ENCODE measurements at regions not wholly inside any gene's neighbourhood (a gene's known extent, or its start where the extent isn't known, plus 50 kb on each side); places are given as distances from the start of the nearest gene placed in this dataset.
A peak's percentile ranks its signal among the peaks of the same experiment; 100 is the strongest.
"Not testable (repeated sequence)": the region's sequence is repeated elsewhere in the genome, so short reads cannot be mapped to it uniquely, and the experiment has no call there.

- no peak overlapping the region for H3K27ac ChIP-seq
- TF ChIP-seq CTCF (conservative IDR thresholded peaks at IDR 0.05): peak; percentile 96
These were observed 115.5 kb upstream of the GNAI1 start for GRCh38 chr7:80018941-80019808.

- no peak for TF ChIP-seq CTCF (conservative IDR thresholded peaks at IDR 0.05)
- no peak overlapping the region for H3K27ac ChIP-seq
These were observed 117.4 kb upstream of the GNAI1 start for GRCh38 chr7:80017101-80017698.

- no peak overlapping the region for H3K27ac ChIP-seq
- no peak for TF ChIP-seq CTCF (conservative IDR thresholded peaks at IDR 0.05)
These were observed 120.1 kb upstream of the GNAI1 start for GRCh38 chr7:80014511-80014910.

GRCh38 chr7:80008039-80008438, 126.6 kb upstream of the GNAI1 start:
- no peak overlapping the region for H3K27ac ChIP-seq
- no peak for TF ChIP-seq CTCF (conservative IDR thresholded peaks at IDR 0.05)

- no peak for TF ChIP-seq CTCF (conservative IDR thresholded peaks at IDR 0.05)
- H3K27ac ChIP-seq: no peak overlapping the region
These were observed 131.8 kb upstream of the GNAI1 start for GRCh38 chr7:80002865-80003264.

GRCh38 chr7:79998363-79998762, 136.3 kb upstream of the GNAI1 start:
- no peak for TF ChIP-seq CTCF (conservative IDR thresholded peaks at IDR 0.05)
- H3K27ac ChIP-seq: no peak overlapping the region

- no peak for TF ChIP-seq CTCF (conservative IDR thresholded peaks at IDR 0.05)
- H3K27ac ChIP-seq: no peak overlapping the region
These were observed 137.3 kb upstream of the GNAI1 start for GRCh38 chr7:79997345-79997744.

- not testable (repeated sequence) for H3K27ac ChIP-seq
These were observed 138.9 kb upstream of the GNAI1 start for GRCh38 chr7:79995741-79996140.
